PC-9 (cell line): ENCODE measurements at regions not wholly inside any gene's neighbourhood (a gene's known extent, or its start where the extent isn't known, plus 50 kb on each side); places are given as distances from the start of the nearest gene placed in this dataset.

Experiments
- BruUV-seq: library from RNA; stranded (reverse); fragments of 400-500 nt; replicated peaks from 2 replicates; lab custom pipeline; 2021; lab: Mats Ljungman, UMichigan
- CTCF ChIA-PET: fragments of 300-600 bp; sonication (Branson Sonifier 250); formaldehyde crosslinking; loops from one replicate; lab custom pipeline; 2022; ENCODE audit warnings: antibody characterized with exemption; lab: Charles Lee
- POLR2A ChIA-PET: fragments of 300-600 bp; sonication (Branson Sonifier 250); formaldehyde crosslinking; loops from one replicate; lab custom pipeline; 2022; ENCODE audit warnings: antibody characterized with exemption; ENCODE audit not compliant: unreplicated experiment; lab: Charles Lee
- DNase-seq, 2 experiments: peaks; one replicate each; pipeline versions ENCODE4 v3.0.0 to v3.0.0-alpha.2; 2015 to 2022; ENCODE audit warnings: mixed read lengths in 1 of 2
- H2AFZ ChIP-seq: fragments of 200-600 bp; sonication (generic); 2 replicates; pipeline ENCODE4 v1.8.1; 2017; ENCODE audit warnings: antibody characterized with exemption
- H3F3A ChIP-seq: fragments of 200-600 bp; sonication (generic); 2 replicates; pipeline ENCODE4 v1.8.1; 2017; ENCODE audit warnings: antibody characterized with exemption, mild to moderate bottlenecking, low read depth; ENCODE audit not compliant: insufficient read depth
- H3K27ac ChIP-seq: fragments of 200-600 bp; sonication (generic); 2 replicates; pipeline ENCODE4 v1.6.1; 2016; ENCODE audit warnings: mixed run types
- H3K27me3 ChIP-seq: fragments of 200-600 bp; sonication (generic); 2 replicates; pipeline ENCODE4 v1.6.1; 2016; ENCODE audit warnings: low read depth, mixed run types; ENCODE audit not compliant: insufficient read depth
- H3K36me3 ChIP-seq: fragments of 200-600 bp; sonication (generic); 2 replicates; pipeline ENCODE4 v1.6.1; 2016; ENCODE audit warnings: low read depth, mixed run types
- H3K4me1 ChIP-seq: fragments of 200-600 bp; sonication (generic); replicated peaks from 2 replicates; pipeline ENCODE4 v1.6.1; 2016; ENCODE audit warnings: mixed run types; ENCODE audit not compliant: insufficient read depth
- H3K4me2 ChIP-seq: fragments of 200-600 bp; sonication (generic); 2 replicates; pipeline ENCODE4 v1.6.1; 2017; ENCODE audit warnings: mixed run types
- H3K4me3 ChIP-seq: fragments of 200-600 bp; sonication (generic); 2 replicates; pipeline ENCODE4 v1.6.1; 2016; ENCODE audit warnings: mixed run types
- H3K79me2 ChIP-seq: fragments of 200-600 bp; sonication (generic); 2 replicates; pipeline ENCODE4 v1.6.1; 2017; ENCODE audit warnings: low read depth, mixed run types
- H3K9me2 ChIP-seq: fragments of 200-600 bp; sonication (generic); 2 replicates; pipeline ENCODE4 v1.8.1; 2017; ENCODE audit warnings: mild to moderate bottlenecking; ENCODE audit not compliant: insufficient read depth
- H3K9me3 ChIP-seq: fragments of 200-600 bp; sonication (generic); 2 replicates; pipeline ENCODE4 v1.8.1; 2016; ENCODE audit warnings: low read depth; ENCODE audit not compliant: insufficient read depth
- H4K20me1 ChIP-seq: fragments of 200-600 bp; sonication (generic); 2 replicates; pipeline ENCODE4 v1.8.1; 2017; ENCODE audit not compliant: insufficient read depth
- CTCF ChIP-seq: fragments of 200-600 bp; sonication (generic); conservative IDR thresholded peaks from 2 replicates; pipeline ENCODE4 v1.6.1; 2017; ENCODE audit warnings: mixed run types, antibody characterized with exemption, mild to moderate bottlenecking, moderate library complexity
- EZH2 ChIP-seq: fragments of 200-600 bp; sonication (generic); IDR thresholded peaks from 2 replicates; pipeline ENCODE4 v1.8.0; 2017; ENCODE audit warnings: antibody characterized with exemption, low read depth
- intact Hi-C: fragments of 100-400 bp; cut with micrococcal nuclease; formaldehyde crosslinking; loops from one replicate; pipeline ENCODE4 v1.10.0; 2022; ENCODE audit not compliant: unreplicated experiment

- POLR2A ChIA-PET, result no interaction called here
- Histone ChIP-seq H3K4me3 (no peak overlapping the region), H3F3A (peaks cover 6% of the 10 kb centered on the region), H3K36me3 (no peaks in the 10 kb centered on the region), H3K9me2 (no peaks in the 10 kb centered on the region), H3K9me3 (peaks cover 5% of the 10 kb centered on the region; the same call in 1 of the 2 replicates), H3K4me1 (peaks cover 4% of the 10 kb centered on the region), H3K4me2 (no peak overlapping the region), H3K27me3 (no peaks in the 10 kb centered on the region), H3K27ac (no peak overlapping the region), H2AFZ (peak overlapping the region; percentile 18; the same call in 1 of the 2 replicates), H4K20me1 (no peaks in the 10 kb centered on the region), H3K79me2 (no peaks in the 10 kb centered on the region)
- BruUV-seq, result no TSS peak
- TF ChIP-seq CTCF (no peak), EZH2 (no peak)
- CTCF ChIA-PET, result interaction anchor here (0.7 to 1.4 kb wide), 2 partner anchors 168 to 176 kb away, joined by 4 to 13 read pairs; no protein-coding TSS in a partner anchor
- DNase-seq, result no peak
- intact Hi-C loops, result loop anchor here (1.0 kb wide), 3 partner anchors 47 to 633 kb away; no protein-coding TSS in a partner anchor
These were observed 134.0 kb downstream of the INSIG2 start for GRCh38 chr2:118222273-118222594.

GRCh38 chr2:118221536-118222272, 133.4 kb downstream of the INSIG2 start:
- H3K9me2 ChIP-seq, result no peaks in the 10 kb centered on the region
- no peak overlapping the region for H3K4me3 ChIP-seq
- TF ChIP-seq EZH2 (no peak), CTCF (peak; percentile 91)
- H3K4me2 ChIP-seq, result no peak overlapping the region
- H3K27ac ChIP-seq, result no peak overlapping the region
- no peaks in the 10 kb centered on the region for H4K20me1 ChIP-seq
- peaks cover 4% of the 10 kb centered on the region for H3K4me1 ChIP-seq
- peak; percentile 49 to 64 for DNase-seq
- BruUV-seq, result no TSS peak
- H3K36me3 ChIP-seq, result no peaks in the 10 kb centered on the region
- peaks cover under 1% of the 10 kb centered on the region for H3F3A ChIP-seq
- H3K27me3 ChIP-seq, result no peaks in the 10 kb centered on the region
- ChIA-PET POLR2A (interaction anchor here (0.5 kb wide), 1 partner anchor 36 kb away, joined by 4 read pairs; no protein-coding TSS in a partner anchor), CTCF (interaction anchor here (0.6 to 1.4 kb wide), 6 partner anchors 29 to 187 kb away, joined by 3 to 13 read pairs (median 4); no protein-coding TSS in a partner anchor)
- no peaks in the 10 kb centered on the region for H3K79me2 ChIP-seq
- peaks cover 5% of the 10 kb centered on the region; the same call in 1 of the 2 replicates for H3K9me3 ChIP-seq
- peak overlapping the region; percentile 67 for H2AFZ ChIP-seq
- intact Hi-C loops, result loop anchor here (1.0 kb wide), 3 partner anchors 48 to 634 kb away; no protein-coding TSS in a partner anchor

GRCh38 chr2:118219611-118220010, 131.3 kb downstream of the INSIG2 start:
- no peak overlapping the region for H3K27ac ChIP-seq
- intact Hi-C loops, result no loop called here
- no peaks in the 10 kb centered on the region for H3K27me3 ChIP-seq
- DNase-seq, result no peak
- H3K36me3 ChIP-seq, result no peaks in the 10 kb centered on the region
- CTCF ChIA-PET, result interaction anchor here (0.6 kb wide), 1 partner anchor 101 kb away, joined by 4 read pairs; no protein-coding TSS in a partner anchor
- H3K4me3 ChIP-seq, result no peak overlapping the region
- H3K79me2 ChIP-seq, result no peaks in the 10 kb centered on the region
- H4K20me1 ChIP-seq, result no peaks in the 10 kb centered on the region
- TF ChIP-seq CTCF, result no peak
- POLR2A ChIA-PET, result no interaction called here
- peaks cover 4% of the 10 kb centered on the region for H3K4me1 ChIP-seq
- no peak overlapping the region for H3K4me2 ChIP-seq
- H3K9me3 ChIP-seq, result 0 out of 2 replicates have a peak, but pooled peaks cover 1% of the 10 kb centered on the region
- BruUV-seq, result no TSS peak
- H3F3A ChIP-seq, result no peaks in the 10 kb centered on the region; the same call in 1 of the 2 replicates
- H2AFZ ChIP-seq, result no peak overlapping the region
- no peaks in the 10 kb centered on the region for H3K9me2 ChIP-seq
